ENCODE measurements at regions not wholly inside any gene's neighbourhood (a gene's known extent, or its start where the extent isn't known, plus 50 kb on each side); places are given as distances from the start of the nearest gene placed in this dataset.
"Not testable (repeated sequence)": the region's sequence is repeated elsewhere in the genome, so short reads cannot be mapped to it uniquely, and the experiment has no call there.

DNA sequence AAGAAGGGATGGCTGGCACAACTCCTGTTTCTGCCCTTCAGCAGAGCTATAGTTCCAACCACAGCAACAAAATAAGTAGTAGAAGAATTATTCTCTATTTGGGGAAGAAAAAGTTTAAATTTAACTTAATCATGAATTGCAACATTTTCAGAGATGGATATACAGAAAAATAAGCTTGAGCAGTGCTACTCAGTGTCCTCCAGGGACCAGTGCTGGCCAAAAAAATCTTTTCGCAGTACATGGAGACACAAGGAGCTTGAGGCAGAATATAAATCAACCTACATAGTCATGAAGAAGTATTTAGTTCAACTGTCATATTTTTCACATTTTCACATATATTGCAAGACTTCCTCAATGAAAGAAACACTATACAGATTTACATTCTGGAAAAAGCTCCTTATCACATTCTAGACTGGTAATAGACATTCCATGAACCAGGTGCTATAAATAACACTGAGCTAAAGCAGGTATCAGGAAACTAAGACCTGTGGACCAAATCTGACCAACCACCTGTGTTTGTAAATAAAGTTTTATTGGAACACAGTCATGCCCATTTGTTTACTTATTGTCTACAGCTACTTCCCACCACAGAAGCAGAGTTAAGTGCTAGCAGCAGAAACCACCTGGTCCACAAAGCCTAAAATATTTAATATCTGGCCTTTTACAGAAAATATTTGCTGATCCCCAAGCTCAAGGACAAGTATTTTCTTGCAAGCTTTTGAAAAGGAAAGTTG, 101.9 kb downstream of the RGS21 start:
- DNase-seq: no peak

DNA sequence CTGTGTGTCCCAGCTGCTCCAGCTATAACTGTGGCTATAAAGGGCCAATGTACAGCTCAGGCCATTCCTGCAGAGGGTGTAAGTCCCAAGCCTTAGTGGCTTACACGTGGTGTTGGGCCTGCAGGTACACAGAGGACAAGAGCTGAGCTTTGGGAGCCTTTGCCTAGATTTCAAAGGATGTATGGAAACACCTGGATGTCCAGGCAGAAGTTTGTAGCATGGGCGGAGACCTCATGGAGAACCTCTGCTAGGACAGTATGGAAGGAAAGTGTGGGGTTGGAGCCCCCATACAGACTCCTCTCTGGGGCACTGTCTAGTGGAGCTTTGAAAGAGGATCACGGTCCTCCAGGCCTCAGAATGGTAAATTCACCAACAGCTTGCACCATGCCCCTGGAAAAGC, 113.9 kb downstream of the RGS21 start:
- DNase-seq: no peak

DNA sequence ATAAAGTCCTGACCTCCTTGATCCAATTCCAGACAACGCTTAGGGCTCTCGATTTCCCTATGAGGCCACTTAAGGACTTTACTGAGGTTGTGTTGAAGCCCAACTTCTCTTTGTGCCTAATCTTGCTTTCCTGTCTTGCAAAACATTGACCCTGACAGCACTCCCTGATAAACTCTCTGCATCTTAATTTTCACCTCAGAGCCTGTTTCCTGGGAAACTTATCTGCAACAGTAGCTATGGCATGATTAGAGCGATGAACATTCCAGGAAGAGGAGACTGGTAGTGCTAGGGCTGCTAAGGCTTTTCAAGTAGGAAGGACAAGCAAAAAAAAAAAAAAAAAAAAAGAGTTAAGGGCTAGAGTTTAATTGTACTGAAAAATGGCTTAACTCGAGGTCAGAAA, 118.9 kb downstream of the RGS21 start:
- no peak for DNase-seq

DNA sequence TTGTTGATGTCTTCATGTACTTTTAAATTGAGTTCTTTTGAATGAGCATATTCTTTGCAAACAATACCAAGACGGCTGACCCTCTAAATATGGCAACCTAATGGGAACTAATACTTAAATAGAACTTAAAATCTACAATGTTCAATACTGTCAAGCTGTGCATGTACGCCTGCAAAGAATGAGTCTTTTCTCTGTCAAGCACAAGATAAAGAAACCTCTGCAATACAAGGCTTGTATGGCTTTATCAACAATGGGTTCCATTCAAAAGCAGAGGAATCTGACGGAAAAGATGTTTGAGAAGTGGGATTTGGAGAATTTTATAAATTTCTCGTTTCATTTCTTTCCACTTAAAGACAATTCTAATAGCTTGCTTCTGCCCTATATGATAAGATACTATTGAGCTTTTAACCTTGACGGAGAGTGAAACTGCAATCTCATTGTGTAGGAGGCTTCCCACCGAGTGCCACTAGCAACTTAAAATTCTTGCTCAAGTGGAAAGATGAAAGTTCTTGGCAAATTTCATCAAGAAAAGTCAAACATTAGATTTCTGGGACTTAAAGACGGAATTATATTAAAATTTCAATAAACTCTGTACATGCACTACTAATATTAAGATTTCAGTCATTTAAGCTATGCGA, 119.8 kb downstream of the RGS21 start:
- no peak for DNase-seq

DNA sequence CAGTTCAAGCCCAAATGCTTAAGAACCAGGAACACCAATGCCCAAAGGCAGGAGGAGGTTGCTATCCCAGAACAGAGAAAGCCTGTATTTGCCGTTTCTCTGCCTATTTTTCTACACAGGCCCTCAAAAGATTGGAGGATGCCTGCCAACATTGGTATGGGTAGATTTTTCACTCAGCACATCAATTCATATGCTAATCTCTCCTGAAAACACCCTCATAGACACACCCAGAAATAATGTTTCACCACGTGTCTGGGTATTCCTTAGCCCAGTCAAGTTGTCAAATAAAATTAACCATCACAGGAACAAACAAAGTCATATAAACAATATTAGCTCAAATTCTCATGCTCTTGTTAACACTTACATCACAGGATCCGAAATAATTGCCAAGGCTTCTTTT, 121.9 kb downstream of the RGS21 start:
- no peak for DNase-seq

DNA sequence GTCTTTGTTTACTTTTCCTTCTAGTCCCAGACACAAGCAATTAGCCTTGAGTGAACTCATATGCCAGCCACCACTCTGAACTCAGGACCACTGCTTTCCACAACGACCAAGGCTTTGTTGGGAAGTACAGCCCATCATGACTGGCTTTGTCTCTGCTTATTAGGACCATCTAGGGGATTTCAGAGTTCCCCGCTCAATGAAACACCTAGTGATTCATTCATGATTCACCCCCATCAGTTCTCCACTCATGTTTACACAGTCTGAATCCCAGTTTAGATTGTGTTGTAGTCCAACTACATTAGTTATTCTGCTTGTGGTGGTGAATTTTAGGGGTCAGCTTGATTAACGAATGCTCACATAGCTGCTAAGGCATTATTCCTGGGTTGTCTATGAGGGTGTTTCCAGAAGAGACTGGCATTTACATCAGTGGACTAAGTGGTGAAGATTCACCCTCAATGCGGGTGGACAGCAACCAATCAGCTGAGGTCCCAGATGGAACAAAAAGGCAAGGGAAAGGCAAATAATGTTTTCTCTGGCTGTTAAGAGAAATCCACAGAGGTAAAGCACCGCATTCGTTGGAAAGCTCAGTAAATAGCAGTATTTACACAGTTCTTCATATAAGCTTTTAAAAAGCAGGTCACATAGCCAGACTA, 122.7 kb downstream of the RGS21 start:
- DNase-seq: no peak

DNA sequence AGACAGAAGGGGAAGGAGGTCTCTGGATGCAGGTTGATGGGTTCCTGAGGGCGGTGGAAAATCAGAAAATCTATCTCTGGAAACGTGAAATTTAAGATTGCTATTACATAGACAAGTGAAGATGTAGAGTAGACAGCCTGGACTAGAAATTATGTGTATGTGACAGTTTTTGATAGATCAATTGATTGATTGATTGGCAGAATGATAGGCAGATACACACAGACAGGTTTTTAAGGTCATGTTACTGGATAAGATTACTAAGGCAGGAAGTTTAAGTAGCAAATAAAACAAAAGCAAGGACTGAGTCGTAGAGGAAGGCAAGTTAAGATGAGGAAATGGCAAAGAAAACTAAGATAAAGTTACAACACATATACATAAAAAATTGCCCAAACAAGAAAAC, 124.7 kb downstream of the RGS21 start:
- no peak for DNase-seq

DNA sequence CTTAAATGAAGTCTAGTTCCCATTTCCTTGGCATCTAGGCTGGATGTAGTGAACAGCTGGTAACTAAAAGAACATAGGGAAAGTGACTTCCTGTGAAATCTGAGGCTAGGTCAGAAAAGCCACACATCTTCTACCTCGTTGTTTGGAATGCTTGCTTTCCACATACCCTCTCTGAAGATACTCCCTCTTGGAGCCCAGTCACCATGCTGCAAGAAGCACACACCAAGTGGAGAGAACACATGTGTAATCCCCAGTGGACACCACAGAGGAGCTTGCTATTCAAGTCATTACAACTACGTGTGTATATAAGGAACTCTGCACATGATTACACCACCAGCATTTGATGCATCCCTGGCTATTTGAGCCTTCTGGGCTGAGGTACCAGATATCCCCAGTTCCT, 125.9 kb downstream of the RGS21 start:
- no peak for DNase-seq

DNA sequence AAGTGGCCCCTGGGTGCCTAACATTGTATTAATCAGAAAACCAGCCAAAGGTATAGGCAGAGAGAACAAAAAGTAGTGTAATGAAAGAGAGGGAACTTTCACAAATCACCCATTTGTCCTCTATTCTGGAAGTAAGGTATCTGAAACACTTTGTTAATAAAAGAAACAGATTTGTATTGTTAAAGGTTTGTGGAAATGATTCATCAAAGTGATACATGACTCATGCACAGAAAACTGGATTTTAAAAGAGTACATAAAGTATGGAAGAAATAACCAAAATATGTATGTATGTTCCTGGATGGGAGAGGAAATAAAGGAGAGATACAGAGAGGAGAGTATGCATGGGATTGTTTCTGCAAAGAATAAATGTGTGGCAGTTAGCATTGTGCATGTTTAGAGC, 126.8 kb downstream of the RGS21 start:
- no peak for DNase-seq

DNA sequence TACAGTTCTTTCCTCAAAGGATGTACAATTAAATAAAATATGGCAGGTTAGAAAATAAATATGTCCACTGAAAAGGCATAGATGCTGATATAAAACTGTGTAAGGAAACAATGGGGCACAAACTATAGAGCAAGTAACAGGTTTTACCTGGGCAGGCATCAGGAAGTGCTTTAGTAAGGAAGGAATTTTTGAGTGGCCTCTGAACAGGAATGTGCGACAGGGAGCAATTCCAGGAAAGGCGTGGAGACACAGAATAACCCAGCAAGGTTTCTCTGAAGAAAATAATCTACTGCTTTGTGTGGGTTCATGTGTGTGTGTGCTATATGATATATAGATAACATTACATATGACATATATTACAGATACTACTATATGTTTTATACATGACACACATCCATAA, 128.4 kb downstream of the RGS21 start:
- DNase-seq: no peak

DNA sequence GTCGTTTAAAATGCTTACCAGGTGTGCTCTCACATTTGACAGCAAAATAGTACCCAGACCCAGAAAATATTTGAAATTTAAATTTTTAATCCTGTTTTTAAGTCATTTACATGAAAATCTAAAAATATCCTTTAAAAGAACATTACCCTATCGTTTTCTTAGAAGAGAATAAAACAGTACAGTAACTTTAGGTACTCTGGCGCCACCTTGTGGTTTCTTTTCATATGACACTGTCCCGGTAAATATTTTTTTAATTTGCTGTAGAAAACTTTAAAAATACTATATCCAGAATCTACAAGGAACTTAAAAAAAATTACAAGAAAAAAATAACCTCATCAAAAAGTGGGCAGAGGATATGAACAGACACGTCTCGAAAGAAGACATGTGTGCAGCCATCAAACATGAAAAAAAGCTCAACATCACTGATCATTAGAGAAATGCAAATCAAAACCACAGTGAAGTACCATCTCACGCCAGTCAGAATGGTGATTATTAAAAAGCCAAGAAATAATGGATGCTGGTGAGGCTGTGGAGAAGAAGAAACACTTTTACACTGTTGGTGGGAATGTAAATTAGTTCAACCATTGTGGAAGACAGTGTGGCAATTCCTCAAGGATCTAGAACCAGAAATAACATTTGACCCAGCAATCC, 129.2 kb downstream of the RGS21 start:
- peak; percentile 6 to 70 (median 51) for DNase-seq

DNA sequence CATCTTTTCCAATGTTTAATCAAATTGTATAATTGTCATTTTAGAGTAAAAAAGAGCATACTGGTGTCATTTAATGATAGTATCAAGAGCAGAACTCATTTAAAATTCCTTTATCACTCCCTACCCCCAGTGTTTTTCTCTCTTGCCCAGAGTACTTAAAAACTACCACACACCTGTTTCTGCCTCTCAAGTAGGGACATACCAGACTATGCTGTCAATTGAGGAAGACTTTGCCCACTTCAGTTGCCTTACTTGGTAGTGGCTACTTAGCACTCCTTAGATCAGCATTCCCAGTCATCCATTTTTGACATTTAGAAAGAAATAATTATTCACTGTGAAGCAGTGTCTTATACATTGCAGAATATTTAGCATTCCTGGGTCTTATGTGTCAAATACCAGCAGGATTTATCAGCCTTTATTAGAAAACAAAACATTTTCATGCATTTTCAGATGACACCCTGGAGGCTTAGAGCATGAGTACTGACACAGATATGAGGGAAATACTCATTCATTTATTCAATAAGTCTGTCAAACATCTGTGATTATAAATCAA, 127.5 kb upstream of the RGS1 start:
- no peak for DNase-seq

DNA sequence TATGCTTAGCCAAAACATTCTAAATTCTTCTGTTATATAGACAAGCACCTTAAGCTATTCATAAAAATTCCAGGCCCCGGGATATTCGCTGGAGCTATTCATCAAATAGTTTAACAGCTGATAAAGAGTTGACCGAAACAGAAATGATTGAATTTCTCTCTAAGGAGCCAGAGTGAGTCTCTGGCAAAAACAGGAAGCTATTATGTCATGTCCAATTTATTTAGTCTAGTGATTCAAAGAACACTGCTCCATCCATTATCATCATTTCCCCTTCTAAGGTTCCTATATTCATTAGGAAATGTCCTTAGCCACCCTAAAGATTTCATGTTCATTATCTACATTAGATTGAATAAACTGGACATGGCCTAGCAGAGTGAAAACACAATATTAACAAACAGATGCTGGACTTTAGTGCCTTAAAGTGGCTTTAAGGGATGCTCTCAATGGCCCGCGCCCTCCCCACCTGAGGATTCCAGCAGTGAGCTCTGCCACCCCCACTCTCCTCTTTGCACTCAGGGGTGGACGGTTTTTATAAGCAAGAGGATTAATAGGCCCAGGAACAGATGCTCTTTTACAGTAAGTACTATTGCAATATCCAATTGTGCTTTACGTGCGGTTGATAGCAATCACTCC, 122.1 kb upstream of the RGS1 start:
- DNase-seq: no peak

DNA sequence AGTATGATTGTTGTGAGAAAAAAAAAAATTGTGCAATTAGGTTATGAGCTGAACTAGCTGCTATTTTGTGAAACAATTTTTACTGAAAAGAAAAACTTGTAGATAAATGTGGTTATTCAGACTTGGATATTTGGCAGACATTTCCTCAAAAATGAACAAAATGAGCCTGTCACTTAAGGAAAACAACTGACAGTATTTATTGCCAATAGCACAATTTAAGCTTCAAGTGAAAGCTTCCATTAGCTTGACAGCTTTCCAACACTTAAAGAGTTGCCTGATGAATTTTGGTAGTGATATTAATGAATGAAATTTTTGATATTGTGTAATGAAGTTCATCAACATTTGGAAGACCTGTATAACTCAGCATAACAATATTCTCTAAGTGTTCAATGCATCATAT, 116.1 kb upstream of the RGS1 start:
- no peak for DNase-seq

DNA sequence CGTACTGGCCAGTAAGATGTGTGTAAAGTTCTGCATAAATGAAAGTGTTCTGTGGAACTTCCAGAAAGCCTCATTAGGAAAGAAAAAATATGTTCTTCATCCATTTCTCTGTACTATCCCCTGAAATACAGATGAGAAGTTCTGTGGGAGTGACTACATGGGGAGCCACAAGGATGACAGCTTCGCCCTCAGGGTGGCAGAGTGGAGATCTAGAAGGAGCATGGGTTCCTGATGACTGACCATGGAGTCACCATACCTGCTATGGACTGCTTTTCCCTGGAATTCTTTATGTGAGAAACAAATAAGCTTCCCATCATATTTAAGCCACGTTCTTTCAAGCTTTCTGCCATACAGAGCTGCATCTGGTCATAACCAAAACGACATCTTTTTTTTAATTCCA, 113.9 kb upstream of the RGS1 start:
- no peak for DNase-seq

DNA sequence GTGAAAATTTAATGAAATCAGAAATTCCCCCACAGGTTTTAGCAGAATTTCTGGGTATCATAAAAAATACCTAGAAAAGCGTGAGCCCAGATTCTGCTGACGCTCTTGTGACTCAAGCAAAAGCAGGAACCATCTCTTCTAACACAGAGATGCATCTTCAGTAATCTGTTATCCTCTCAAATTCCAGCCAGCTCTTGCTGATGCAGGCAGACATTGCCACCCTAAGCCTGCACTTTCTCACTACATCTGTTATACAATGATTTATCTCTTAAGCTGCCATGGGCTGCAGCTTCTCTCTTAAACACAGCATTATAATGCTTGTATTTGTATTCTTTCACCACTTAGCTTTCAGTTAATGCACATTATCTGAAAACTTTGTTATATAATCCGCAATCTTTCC, 113.0 kb upstream of the RGS1 start:
- DNase-seq: no peak

DNA sequence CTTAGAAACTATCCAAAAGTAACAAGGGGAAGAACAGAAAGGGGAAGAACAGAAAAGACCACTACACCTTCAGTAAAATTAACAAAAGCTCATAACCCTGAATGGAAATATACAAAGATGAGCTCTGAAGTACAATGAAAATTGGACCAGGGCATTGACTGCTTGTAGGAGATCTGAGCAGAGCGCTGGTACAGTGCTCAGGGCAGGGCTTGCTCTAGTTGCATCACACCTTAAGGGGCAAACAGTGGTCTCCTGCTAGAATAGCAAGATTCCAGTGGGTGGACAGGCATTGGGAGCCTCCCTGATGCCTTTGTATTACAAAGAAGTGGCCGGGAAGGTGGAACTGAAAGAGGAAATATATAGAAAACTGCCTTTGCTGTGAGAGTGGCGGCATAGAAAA, 111.9 kb upstream of the RGS1 start:
- DNase-seq: no peak

DNA sequence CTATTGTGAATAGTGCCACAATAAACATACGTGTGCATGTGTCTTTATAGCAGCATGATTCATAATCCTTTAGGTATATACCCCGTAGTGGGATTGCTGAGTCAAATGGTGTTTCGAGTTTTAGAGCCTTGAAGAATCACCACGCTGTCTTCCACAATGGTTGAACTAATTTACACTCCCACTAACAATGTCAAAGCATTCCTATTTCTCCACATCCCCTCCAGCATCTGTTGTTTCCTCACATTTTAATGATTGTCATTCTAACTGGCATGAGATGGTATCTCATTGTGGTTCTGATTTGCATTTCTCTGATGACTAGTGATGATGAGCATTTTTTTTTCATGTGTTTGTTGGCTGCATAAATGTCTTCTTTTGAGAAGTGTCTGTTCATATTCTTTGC, 110.4 kb upstream of the RGS1 start:
- not testable (repeated sequence) for DNase-seq

DNA sequence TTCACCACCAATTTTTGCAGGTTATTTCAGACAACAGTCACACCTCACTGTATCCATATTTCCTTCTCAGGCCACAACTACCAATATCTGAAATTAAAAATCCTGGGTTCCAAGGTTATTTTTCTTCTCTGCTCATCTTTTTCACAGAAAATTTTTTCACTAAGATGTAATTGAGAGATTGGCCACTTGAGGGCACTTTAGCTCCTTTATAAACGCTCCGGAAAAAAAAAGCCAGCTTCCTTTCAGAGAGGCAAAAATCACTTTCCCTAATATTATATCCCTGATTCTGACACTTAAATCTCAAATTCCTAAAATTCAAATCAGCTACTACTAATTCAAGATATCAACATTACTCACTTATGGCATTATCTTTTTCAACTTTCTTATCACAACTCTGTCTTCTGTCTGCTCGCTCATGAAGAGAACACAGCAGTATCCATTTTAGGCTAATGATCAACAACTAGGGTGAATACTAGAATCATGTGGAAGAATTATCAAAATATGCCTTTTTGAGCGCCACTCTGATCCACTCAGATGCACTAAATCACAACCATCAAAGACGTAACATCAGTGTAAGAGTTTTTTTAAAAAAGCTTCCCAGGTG, 101.4 kb upstream of the RGS1 start:
- DNase-seq: peak; percentile 35 to 70 (median 70)

DNA sequence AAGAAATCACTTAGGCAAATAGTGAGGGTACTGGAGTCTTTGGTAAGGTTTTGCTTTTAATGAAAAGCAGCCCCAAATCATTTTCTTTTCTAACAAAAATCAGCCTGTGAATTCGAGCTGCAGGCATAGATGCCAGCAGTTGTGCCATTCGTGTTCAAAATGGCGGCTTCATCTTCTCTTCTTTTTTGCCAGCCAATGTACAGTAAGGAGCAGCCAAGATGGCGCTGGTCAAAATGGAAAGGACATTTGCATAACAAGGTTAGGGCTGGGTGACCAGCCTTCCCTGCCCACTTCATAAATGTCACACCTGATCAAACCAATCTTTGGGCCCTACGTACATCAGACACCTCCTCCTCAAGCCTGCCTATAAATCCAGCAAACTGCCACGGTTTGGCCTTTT, 100.2 kb upstream of the RGS1 start:
- DNase-seq: peak in 1 of 3 experiments; percentile 17

DNA sequence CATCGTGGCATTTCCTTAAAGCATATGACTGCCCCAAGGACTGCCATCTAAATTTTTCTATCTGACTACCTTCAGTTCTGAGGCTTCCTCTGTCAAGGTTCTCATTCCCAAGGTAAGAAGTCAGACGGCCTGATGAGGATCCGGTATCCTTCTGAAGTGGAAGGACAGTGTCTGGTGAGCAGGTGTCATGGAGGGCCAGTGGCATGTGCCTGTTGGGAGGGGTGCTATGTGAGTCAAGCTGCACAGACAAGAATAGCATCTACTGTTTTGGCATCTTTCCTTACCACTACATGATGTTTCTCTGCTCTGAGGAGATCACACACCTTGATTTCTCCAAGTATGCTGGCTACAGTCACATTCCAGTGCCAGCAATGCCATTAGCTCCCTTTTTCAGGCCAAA, 99.6 kb upstream of the RGS1 start:
- no peak for DNase-seq

DNA sequence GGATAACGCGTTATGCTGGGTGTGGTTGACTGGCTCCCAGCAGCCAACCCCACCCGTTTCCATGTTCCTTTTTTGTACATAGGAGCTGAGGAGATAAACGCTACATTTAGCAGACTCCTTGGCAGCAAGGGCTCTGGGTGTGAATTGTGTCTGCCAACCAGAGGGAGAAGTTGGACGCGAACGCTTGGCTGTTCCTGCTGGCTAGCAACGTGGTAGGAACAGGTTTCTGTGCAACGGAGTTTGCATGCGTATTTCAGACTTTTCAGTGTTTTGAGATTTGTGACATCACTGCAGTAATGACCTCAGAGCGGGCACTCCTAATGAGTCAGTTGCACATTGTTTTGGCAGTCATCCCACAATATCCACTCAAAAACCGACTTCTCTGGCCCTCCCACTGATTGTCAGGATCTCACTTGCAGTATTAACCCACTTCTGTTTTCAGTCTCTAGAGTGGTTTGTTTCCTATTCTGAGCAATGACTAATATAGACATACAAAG, 98.7 kb upstream of the RGS1 start:
- peak in 1 of 3 experiments; percentile 37 for DNase-seq
